Neuronal stem cell (in vitro differentiated cells): ENCODE measurements at regions not wholly inside any gene's neighbourhood (a gene's known extent, or its start where the extent isn't known, plus 50 kb on each side); places are given as distances from the start of the nearest gene placed in this dataset.

Experiments used
- DNase-seq: peaks from one replicate; pipeline ENCODE4 v3.0.0-alpha.2; 2013; ENCODE audit warnings: low spot score
- H2AFZ ChIP-seq: one replicate; pipeline ENCODE4 v1.6.1; 2013; ENCODE audit warnings: mild to moderate bottlenecking, low read length, inconsistent platforms
- H2AK5ac ChIP-seq: 2 replicates; pipeline ENCODE4 v1.6.1; 2013; ENCODE audit warnings: low read depth, mild to moderate bottlenecking, inconsistent platforms, low read length, moderate library complexity, mixed read lengths
- H2BK120ac ChIP-seq: 2 replicates; pipeline ENCODE4 v1.6.1; 2013; ENCODE audit warnings: low read depth, mild to moderate bottlenecking, inconsistent platforms, low read length, moderate library complexity, mixed read lengths
- H2BK12ac ChIP-seq: one replicate; pipeline ENCODE4 v1.6.1; 2013; ENCODE audit warnings: low read length, inconsistent platforms
- H2BK15ac ChIP-seq: 2 replicates; pipeline ENCODE4 v1.6.1; 2013; ENCODE audit warnings: mild to moderate bottlenecking, low read length, inconsistent platforms, mixed read lengths
- H2BK5ac ChIP-seq: one replicate; pipeline ENCODE4 v1.6.1; 2013; ENCODE audit warnings: inconsistent platforms, mild to moderate bottlenecking, low read length, moderate library complexity
- H3K14ac ChIP-seq: one replicate; pipeline ENCODE4 v1.6.1; 2013; ENCODE audit warnings: low read length, inconsistent platforms
- H3K18ac ChIP-seq: 2 replicates; pipeline ENCODE4 v1.6.1; 2013; ENCODE audit warnings: low read length, inconsistent platforms
- H3K23ac ChIP-seq: 2 replicates; pipeline ENCODE4 v1.6.1; 2013; ENCODE audit warnings: low read depth, mild to moderate bottlenecking, mixed read lengths, low read length, inconsistent platforms; ENCODE audit not compliant: poor library complexity
- H3K27ac ChIP-seq: replicated peaks from 3 replicates; pipeline ENCODE4 v1.5.1; 2013; ENCODE audit warnings: low read length, inconsistent platforms
- H3K27me3 ChIP-seq, 3 experiments: 2 replicates each; pipeline ENCODE4 v1.6.1; 2013; ENCODE audit warnings: low read length in 3 of 3, mild to moderate bottlenecking in 2 of 3, inconsistent platforms in 1 of 3, low read depth in 1 of 3, mixed read lengths in 1 of 3, moderate library complexity in 1 of 3; ENCODE audit not compliant: control insufficient read depth in 3 of 3, insufficient read depth in 3 of 3
- H3K36me3 ChIP-seq, 2 donors: replicated peaks in 1 of 2; 2 replicates each; pipeline ENCODE4 v1.6.1; 2013; ENCODE audit warnings: low read length in 2 of 2; ENCODE audit not compliant: control insufficient read depth in 2 of 2, insufficient read depth in 2 of 2
- H3K4ac ChIP-seq: 2 replicates; pipeline ENCODE4 v1.6.1; 2013; ENCODE audit warnings: inconsistent platforms, mild to moderate bottlenecking, low read length, moderate library complexity
- H3K4me1 ChIP-seq, 2 donors: 1 replicate in 1 of 2; 2 replicates in 1 of 2; pipeline ENCODE4 v1.6.1; 2013; ENCODE audit warnings: low read length in 2 of 2, low read depth in 1 of 2; ENCODE audit not compliant: control insufficient read depth in 2 of 2, insufficient read depth in 1 of 2
- H3K4me2 ChIP-seq: one replicate; pipeline ENCODE4 v1.6.1; 2013; ENCODE audit warnings: mild to moderate bottlenecking, low read length, inconsistent platforms; ENCODE audit not compliant: insufficient read depth, poor library complexity, severe bottlenecking
- H3K4me3 ChIP-seq, 2 donors: 2 replicates each; pipeline ENCODE4 v1.5.1; 2013; ENCODE audit warnings: low read length in 2 of 2, mild to moderate bottlenecking in 2 of 2, inconsistent platforms in 1 of 2, moderate library complexity in 1 of 2
- H3K79me1 ChIP-seq: one replicate; pipeline ENCODE4 v1.6.1; 2013; ENCODE audit warnings: low read depth, mild to moderate bottlenecking, inconsistent platforms, low read length, moderate library complexity
- H3K9ac ChIP-seq: one replicate; pipeline ENCODE4 v1.6.1; 2013; ENCODE audit warnings: mild to moderate bottlenecking, low read depth, low read length, inconsistent platforms; ENCODE audit not compliant: poor library complexity
- H3K9me3 ChIP-seq, 2 donors: replicated peaks in 1 of 2; 2 replicates each; pipeline versions ENCODE3 to v1.6.1; 2013; ENCODE audit warnings: low read length in 2 of 2, mild to moderate bottlenecking in 2 of 2, inconsistent platforms in 1 of 2, low read depth in 1 of 2, mixed read lengths in 1 of 2, moderate library complexity in 1 of 2; ENCODE audit not compliant: control insufficient read depth in 2 of 2, insufficient read depth in 1 of 2
- H4K8ac ChIP-seq: one replicate; pipeline ENCODE4 v1.6.1; 2013; ENCODE audit warnings: low read depth, mild to moderate bottlenecking, inconsistent platforms, low read length, moderate library complexity
- H4K91ac ChIP-seq: one replicate; pipeline ENCODE4 v1.6.1; 2013; ENCODE audit warnings: low read length, low read depth, mild to moderate bottlenecking, inconsistent platforms; ENCODE audit not compliant: poor library complexity
- WGBS, 2 donors: extraction: QIAGEN DNeasy Blood & Tissue Kit; methylation state at CpG; one replicate each; pipeline ENCODE4 v1.1.7; 2013; ENCODE audit warnings: missing lambda C conversion rate in 2 of 2, mixed read lengths in 1 of 2; ENCODE audit not compliant: insufficient read length in 2 of 2, insufficient replicate concordance in 1 of 2; ENCODE audit errors: extremely low coverage in 2 of 2; 5-methylcytosine and 5-hydroxymethylcytosine counted together

GRCh38 chr2:150266931-150267330, 220.5 kb downstream of the RND3 start:
- no peak overlapping the region for H3K4ac ChIP-seq
- H3K4me1 ChIP-seq, result peaks cover 3 to 8% of the 10 kb centered on the region in 2 donors
- H2BK12ac ChIP-seq, result no peak overlapping the region

GRCh38 chr2:150264442-150264841, 223.0 kb downstream of the RND3 start:
- H2BK120ac ChIP-seq, result no peak overlapping the region
- no peak overlapping the region for H2BK12ac ChIP-seq
- H3K9ac ChIP-seq, result no peak overlapping the region
- H2BK15ac ChIP-seq, result no peak overlapping the region
- no peak overlapping the region for H3K18ac ChIP-seq
- no peak for DNase-seq
- H3K79me1 ChIP-seq, result no peaks in the 10 kb centered on the region
- H3K4me3 ChIP-seq, result no peak overlapping the region
- H2AFZ ChIP-seq, result no peak overlapping the region
- H3K4ac ChIP-seq, result no peak overlapping the region
- no peak overlapping the region for H3K23ac ChIP-seq
- H3K36me3 ChIP-seq, result no peaks in the 10 kb centered on the region
- no peak overlapping the region for H4K91ac ChIP-seq
- WGBS, 2 donors, result no CpG with 5 or more reads among the region's 2 CpGs
- H3K9me3 ChIP-seq, result peaks cover 0 to 32% of the 10 kb centered on the region in 2 donors
- H3K27ac ChIP-seq, result no peak overlapping the region
- peaks cover 2 to 8% of the 10 kb centered on the region in 2 donors for H3K4me1 ChIP-seq
- no peak overlapping the region for H2AK5ac ChIP-seq
- no peak overlapping the region for H3K14ac ChIP-seq
- no peak overlapping the region for H3K4me2 ChIP-seq
- peaks cover 0 to 7% (median 0%) of the 10 kb centered on the region in 3 experiments for H3K27me3 ChIP-seq
- H2BK5ac ChIP-seq, result no peak overlapping the region
- H4K8ac ChIP-seq, result no peak overlapping the region

More at GRCh38 chr2:150266931-150267330, 220.5 kb downstream of the RND3 start:
- peaks cover 0 to 21% (median 0%) of the 10 kb centered on the region in 3 experiments for H3K27me3 ChIP-seq
- H2AK5ac ChIP-seq, result no peak overlapping the region
- H3K36me3 ChIP-seq, result no peaks in the 10 kb centered on the region
- H2BK15ac ChIP-seq, result no peak overlapping the region
- H4K8ac ChIP-seq, result no peak overlapping the region
- no CpG with 5 or more reads among the region's 2 CpGs for WGBS, 2 donors
- no peaks in the 10 kb centered on the region for H3K79me1 ChIP-seq
- no peak overlapping the region for H3K18ac ChIP-seq
- no peak overlapping the region for H3K27ac ChIP-seq
- no peak overlapping the region for H3K9ac ChIP-seq
- no peak overlapping the region for H4K91ac ChIP-seq
- peaks cover 0 to 22% of the 10 kb centered on the region in 2 donors for H3K9me3 ChIP-seq
- H2BK120ac ChIP-seq, result no peak overlapping the region
- DNase-seq, result no peak
- H2BK5ac ChIP-seq, result no peak overlapping the region
- no peak overlapping the region for H3K23ac ChIP-seq
- H3K14ac ChIP-seq, result no peak overlapping the region
- no peak overlapping the region for H2AFZ ChIP-seq
- H3K4me3 ChIP-seq, result no peak overlapping the region
- no peak overlapping the region for H3K4me2 ChIP-seq

DNA sequence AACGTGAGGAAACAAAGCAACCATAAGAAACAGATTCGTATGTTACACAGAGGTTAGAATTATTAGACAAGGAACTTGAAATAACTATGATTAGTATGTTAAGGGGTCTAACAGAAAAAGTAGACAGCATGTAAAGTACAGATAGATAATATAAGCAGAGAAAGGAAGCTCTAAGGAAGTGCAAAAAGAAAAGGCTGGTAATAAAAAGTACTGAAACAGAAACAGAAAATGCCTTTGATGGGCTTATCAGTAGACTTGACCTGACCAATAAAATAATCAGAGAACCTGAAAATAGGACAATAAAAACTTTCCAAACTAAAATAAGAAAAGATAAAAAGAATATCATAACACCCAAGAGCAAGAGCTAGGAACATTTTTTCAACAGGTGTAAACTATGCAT, 225.8 kb downstream of the RND3 start:
- H2BK120ac ChIP-seq, result no peak overlapping the region
- no peak overlapping the region for H2BK5ac ChIP-seq
- no peaks in the 10 kb centered on the region for H3K4me1 ChIP-seq
- no peaks in the 10 kb centered on the region for H3K79me1 ChIP-seq
- H3K9me3 ChIP-seq, result peaks cover 0 to 28% of the 10 kb centered on the region in 2 donors
- H3K18ac ChIP-seq, result no peak overlapping the region
- no CpG with 5 or more reads among the region's 2 CpGs for WGBS, 2 donors
- H2AFZ ChIP-seq, result no peak overlapping the region
- no peak overlapping the region for H3K23ac ChIP-seq
- H3K36me3 ChIP-seq, result no peaks in the 10 kb centered on the region
- no peak overlapping the region for H3K4me2 ChIP-seq
- DNase-seq, result no peak
- H2BK12ac ChIP-seq, result no peak overlapping the region
- H2AK5ac ChIP-seq, result no peak overlapping the region
- no peak overlapping the region for H4K91ac ChIP-seq
- no peak overlapping the region for H4K8ac ChIP-seq
- H3K4ac ChIP-seq, result no peak overlapping the region
- H3K9ac ChIP-seq, result no peak overlapping the region
- H3K4me3 ChIP-seq, result no peak overlapping the region
- no peak overlapping the region for H3K14ac ChIP-seq
- H3K27me3 ChIP-seq, result peaks cover 0 to 2% (median 0%) of the 10 kb centered on the region in 3 experiments
- no peak overlapping the region for H3K27ac ChIP-seq
- H2BK15ac ChIP-seq, result no peak overlapping the region

DNA sequence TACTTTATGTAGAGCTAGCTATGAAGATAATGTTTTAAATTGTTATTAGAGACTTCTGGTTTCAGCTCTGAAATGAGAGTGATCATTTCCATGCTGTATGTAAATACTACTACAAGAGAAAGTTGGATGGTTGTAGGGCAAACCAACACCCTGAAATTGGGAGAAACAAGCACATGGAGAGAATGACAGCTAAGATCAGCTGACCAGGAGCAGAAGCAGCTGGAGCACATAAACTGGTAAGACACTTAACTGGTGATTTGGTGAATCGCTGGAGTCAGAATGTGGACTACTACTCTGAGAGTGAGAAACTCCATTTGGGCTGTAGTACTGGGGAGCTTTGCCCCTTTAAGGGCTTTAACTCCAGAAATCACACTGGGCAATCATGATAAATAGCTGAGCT, 226.8 kb downstream of the RND3 start:
- H3K79me1 ChIP-seq, result no peaks in the 10 kb centered on the region
- H2AK5ac ChIP-seq, result no peak overlapping the region
- no peak overlapping the region for H4K8ac ChIP-seq
- H2BK12ac ChIP-seq, result no peak overlapping the region
- no peak overlapping the region for H4K91ac ChIP-seq
- H3K27ac ChIP-seq, result no peak overlapping the region
- no peak overlapping the region for H3K9ac ChIP-seq
- no peak overlapping the region for H3K18ac ChIP-seq
- no peak overlapping the region for H3K14ac ChIP-seq
- H3K4me1 ChIP-seq, result no peaks in the 10 kb centered on the region
- no peaks in the 10 kb centered on the region for H3K36me3 ChIP-seq
- H2AFZ ChIP-seq, result no peak overlapping the region
- H3K27me3 ChIP-seq, result no peaks in the 10 kb centered on the region
- no CpG with 5 or more reads among the region's 1 CpG for WGBS, 2 donors
- no peak overlapping the region for H3K4me2 ChIP-seq
- H3K4me3 ChIP-seq, result no peak overlapping the region
- no peak overlapping the region for H2BK5ac ChIP-seq
- H3K9me3 ChIP-seq, result peaks cover 0 to 23% of the 10 kb centered on the region in 2 donors
- no peak overlapping the region for H3K4ac ChIP-seq
- H2BK120ac ChIP-seq, result no peak overlapping the region
- no peak overlapping the region for H2BK15ac ChIP-seq
- no peak for DNase-seq
- no peak overlapping the region for H3K23ac ChIP-seq
